LoVo (cell line): ENCODE measurements at regions not wholly inside any gene's neighbourhood (a gene's known extent, or its start where the extent isn't known, plus 50 kb on each side); places are given as distances from the start of the nearest gene placed in this dataset.
"Not testable (repeated sequence)": the region's sequence is repeated elsewhere in the genome, so short reads cannot be mapped to it uniquely, and the experiment has no call there.

Experiments
- DNase-seq: peaks from one replicate; pipeline ENCODE4 v3.0.0-alpha.2; 2016; ENCODE audit warnings: low spot score

- no peak for DNase-seq
Measured at GRCh38 chr16:62899737-62900136, 863.5 kb upstream of the CDH8 start.

- DNase-seq: no peak
Measured at GRCh38 chr16:62889097-62889496, 852.9 kb upstream of the CDH8 start.

GRCh38 chr16:62883509-62883908, 847.3 kb upstream of the CDH8 start:
- DNase-seq: no peak

- no peak for DNase-seq
Measured at GRCh38 chr16:62882552-62883221, 846.4 kb upstream of the CDH8 start.

GRCh38 chr16:62876133-62876532, 839.9 kb upstream of the CDH8 start:
- no peak for DNase-seq

DNA sequence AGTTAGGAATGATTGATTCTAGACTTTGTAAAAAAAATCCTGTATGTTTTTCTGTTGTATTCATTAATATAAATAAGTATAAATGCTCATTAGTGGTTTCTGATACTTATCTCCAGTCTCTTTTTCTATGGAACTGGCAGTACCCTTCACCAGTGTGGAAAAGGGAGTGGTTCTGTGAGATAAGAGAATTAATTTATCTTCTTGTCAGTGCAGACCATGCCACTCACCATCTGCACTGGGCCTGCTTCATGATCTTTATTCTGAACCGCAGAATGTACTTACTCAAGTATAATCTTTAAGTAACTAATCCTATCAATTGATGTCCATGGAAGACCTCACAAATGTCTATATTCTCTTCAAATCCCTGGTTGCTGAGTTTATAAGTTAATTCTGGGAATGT, 836.1 kb upstream of the CDH8 start:
- no peak for DNase-seq

DNA sequence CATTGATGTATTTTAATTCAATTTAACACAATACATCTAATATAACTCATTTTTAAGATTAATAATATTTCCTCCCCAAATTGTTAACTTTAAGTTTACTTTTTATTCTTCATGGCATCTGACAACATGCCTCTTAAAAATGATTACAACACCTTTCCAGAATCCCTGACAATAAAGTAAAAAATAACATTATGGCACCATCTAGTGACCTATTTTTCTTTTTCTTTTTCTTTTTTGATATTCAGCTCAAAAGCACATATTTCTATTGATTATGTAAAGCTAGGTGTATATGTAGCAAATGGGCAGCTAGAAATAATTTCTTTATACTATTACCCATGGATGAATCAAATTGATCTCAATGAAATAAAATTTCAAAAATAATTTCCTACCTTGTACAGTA, 834.3 kb upstream of the CDH8 start:
- DNase-seq: no peak

- DNase-seq: no peak
Measured at GRCh38 chr16:62869837-62870236, 833.6 kb upstream of the CDH8 start.

- no peak for DNase-seq
Measured at GRCh38 chr16:62863139-62863538, 826.9 kb upstream of the CDH8 start.

DNA sequence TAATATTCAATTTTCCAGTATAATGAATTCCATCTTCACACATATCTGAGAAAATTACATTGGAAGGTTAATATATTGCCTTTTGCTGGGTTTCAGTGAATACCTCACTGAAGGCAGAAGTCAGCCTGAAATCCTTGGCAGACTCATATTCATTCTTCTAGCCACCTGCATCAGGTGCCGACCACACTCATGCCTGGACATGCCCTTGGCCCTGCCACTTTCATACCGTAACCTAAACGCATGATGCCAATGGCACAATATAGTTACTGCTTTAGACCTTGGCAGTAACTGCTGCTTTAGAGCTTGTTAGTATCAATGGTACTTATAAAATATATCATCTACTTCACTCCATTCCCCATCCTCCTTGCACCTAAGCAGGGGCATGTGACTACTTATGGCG, 817.6 kb upstream of the CDH8 start:
- no peak for DNase-seq

- DNase-seq: no peak
Measured at GRCh38 chr16:62846399-62847057, 810.3 kb upstream of the CDH8 start.

DNA sequence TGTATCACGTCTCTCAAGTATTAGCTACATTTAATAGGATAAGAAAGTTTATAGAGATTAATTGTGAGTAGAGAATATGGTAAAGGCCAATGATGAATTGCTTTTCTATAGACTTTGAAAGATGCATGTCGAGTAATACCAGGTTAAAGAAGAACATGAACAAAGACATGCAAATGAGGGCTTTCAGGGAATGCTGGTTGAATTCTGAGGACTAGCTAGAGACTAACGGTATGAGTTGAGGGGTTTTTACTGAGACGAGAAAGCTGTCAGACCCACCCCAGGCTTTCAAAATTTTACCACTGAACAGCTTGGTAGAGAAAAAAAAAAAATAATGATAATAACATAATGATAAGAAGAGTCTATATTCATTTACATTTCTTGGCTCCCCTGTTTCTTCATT, 796.0 kb upstream of the CDH8 start:
- DNase-seq: no peak

GRCh38 chr16:62831235-62831850, 795.1 kb upstream of the CDH8 start:
- no peak for DNase-seq

- DNase-seq: no peak
Measured at GRCh38 chr16:62829607-62830006, 793.4 kb upstream of the CDH8 start.

GRCh38 chr16:62829084-62829483, 792.8 kb upstream of the CDH8 start:
- DNase-seq: no peak

GRCh38 chr16:62821824-62822223, 785.6 kb upstream of the CDH8 start:
- no peak for DNase-seq

GRCh38 chr16:62816971-62817519, 780.8 kb upstream of the CDH8 start:
- no peak for DNase-seq

GRCh38 chr16:62814891-62815290, 778.7 kb upstream of the CDH8 start:
- DNase-seq: no peak

- no peak for DNase-seq
Measured at GRCh38 chr16:62805221-62805857, 769.1 kb upstream of the CDH8 start.

DNA sequence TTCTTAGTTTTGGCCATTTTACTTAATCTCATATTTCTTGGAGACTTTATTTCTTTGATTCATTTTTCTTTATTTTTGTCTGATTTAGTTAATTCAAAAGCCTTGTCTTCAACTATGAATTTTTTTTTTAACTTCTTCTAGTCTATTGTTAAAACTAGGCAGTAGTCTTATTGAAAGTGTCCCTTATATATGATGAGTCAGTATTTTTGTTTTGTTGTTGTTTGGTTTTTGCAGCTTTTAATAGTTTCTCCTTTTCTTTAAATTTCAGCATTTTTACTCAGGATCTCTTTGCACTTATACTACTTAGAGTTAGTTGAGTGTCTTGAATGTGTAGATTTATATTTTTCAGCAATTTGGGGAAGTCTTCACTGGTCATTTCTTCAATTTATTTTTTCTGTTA, 758.5 kb upstream of the CDH8 start:
- DNase-seq: no peak

DNA sequence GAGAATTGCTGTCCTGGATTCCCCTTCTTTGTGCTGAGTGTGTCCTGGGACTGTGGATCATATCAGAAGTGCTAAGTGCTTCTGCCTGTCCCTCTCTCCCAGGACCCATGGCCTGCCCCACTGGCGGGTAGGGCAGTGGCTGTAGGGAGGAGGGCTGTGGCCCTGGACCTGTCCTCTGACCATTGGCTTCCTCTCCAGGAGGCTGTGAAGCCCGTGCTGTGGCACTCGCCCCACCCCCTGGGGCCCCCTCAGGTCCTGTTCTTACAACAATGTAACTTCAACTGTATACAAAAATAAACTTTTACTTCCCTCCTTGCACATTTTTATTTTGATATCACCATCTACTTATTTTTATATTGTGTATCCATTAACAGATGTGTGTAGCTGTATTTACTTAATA, 743.8 kb upstream of the CDH8 start:
- not testable (repeated sequence) for DNase-seq

GRCh38 chr16:62764572-62764971, 728.3 kb upstream of the CDH8 start:
- no peak for DNase-seq

DNA sequence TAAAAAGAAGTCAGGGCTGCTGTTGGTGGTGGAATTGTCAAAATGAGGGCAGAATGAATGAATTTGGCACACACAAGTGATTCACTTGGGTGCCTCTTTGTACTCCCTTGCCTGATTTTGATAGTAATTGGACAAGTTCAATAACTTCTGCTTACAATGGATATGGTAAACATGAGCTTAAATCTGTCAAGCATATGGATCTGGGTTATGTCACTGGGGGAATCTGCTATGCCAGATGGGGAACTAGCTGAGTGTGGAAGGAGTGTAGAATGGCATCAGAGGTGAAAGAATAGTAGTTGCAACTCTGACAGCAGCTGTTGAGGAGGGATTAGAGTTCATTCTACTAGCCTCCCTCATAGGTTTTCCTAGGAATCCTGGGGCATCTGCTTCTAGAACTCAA, 724.2 kb upstream of the CDH8 start:
- DNase-seq: no peak
